ENCODE measurements at regions not wholly inside any gene's neighbourhood (a gene's known extent, or its start where the extent isn't known, plus 50 kb on each side); places are given as distances from the start of the nearest gene placed in this dataset.

DNA sequence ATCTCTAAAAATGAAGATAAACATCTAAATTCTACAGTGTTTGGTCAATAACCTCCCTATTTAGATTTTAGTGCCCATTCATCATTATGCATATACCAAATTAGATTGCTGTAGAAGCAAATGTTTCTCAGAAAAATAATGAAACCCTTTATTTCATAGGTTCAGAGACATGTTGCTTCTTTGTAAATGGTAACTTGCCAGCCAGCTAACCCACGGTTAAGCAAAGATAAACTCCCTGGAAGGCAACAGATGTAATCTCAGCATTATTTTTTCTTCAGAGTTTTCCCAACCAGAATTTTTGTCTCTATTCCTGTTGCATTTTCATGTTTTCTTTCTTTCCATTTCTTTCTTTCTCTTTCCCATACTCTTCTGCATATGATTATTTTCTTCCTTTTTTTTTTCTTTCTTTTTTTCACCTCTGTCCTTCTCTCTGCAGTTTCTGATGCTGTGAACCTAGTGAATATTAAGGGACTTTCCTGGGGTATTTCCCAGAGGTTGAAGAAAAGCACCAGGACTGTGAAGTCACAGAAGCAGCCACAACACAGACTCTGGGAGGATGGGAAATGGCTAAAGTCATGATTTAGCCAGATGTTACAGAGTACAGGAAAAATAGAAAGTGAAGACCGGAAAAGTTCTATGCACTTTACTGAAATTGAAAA lies 50.0 kb upstream of the DSG1 start:
- Histone ChIP-seq H3K4me1 (no peaks in the 10 kb centered on the region), H3K36me3 (no peaks in the 10 kb centered on the region), H3K9me3 (no peaks in the 10 kb centered on the region), H3K4me3 (no peak overlapping the region), H3K27me3 (no peaks in the 10 kb centered on the region), H3K27ac (replicated peaks in 1 of 4) (no peak overlapping the region)
- WGBS, result 46% methylated on average over 2 of the region's 2 CpGs
- DNase-seq (ENCODE audit: extremely low spot score), result no peak
- TF ChIP-seq POLR2AphosphoS5 (IDR thresholded peaks at IDR 0.05), result no peak
- TF ChIP-seq EP300 (IDR thresholded peaks at IDR 0.05), result no peak
- TF ChIP-seq, protein P1, sequence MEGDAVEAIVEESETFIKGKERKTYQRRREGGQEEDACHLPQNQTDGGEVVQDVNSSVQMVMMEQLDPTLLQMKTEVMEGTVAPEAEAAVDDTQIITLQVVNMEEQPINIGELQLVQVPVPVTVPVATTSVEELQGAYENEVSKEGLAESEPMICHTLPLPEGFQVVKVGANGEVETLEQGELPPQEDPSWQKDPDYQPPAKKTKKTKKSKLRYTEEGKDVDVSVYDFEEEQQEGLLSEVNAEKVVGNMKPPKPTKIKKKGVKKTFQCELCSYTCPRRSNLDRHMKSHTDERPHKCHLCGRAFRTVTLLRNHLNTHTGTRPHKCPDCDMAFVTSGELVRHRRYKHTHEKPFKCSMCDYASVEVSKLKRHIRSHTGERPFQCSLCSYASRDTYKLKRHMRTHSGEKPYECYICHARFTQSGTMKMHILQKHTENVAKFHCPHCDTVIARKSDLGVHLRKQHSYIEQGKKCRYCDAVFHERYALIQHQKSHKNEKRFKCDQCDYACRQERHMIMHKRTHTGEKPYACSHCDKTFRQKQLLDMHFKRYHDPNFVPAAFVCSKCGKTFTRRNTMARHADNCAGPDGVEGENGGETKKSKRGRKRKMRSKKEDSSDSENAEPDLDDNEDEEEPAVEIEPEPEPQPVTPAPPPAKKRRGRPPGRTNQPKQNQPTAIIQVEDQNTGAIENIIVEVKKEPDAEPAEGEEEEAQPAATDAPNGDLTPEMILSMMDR (IDR thresholded peaks at IDR 0.05), result no peak
- intact Hi-C loops (cut with DNase I), result no loop called here

Measured in esophagus muscularis mucosa (tissue), 4 donors.